Mucosa of rectum (tissue), 2 donors: ENCODE measurements at regions not wholly inside any gene's neighbourhood (a gene's known extent, or its start where the extent isn't known, plus 50 kb on each side); places are given as distances from the start of the nearest gene placed in this dataset.
A peak's percentile ranks its signal among the peaks of the same experiment; 100 is the strongest.

Experiments
- H3K27ac ChIP-seq, 2 donors: one replicate each; pipeline ENCODE4 v1.7.0; 2013; ENCODE audit warnings: inconsistent platforms in 2 of 2, low read depth in 2 of 2, low read length in 2 of 2
- H3K27me3 ChIP-seq, 2 donors: one replicate each; pipeline ENCODE4 v1.7.0; 2013; ENCODE audit warnings: low read length in 2 of 2; ENCODE audit not compliant: control insufficient read depth in 2 of 2, insufficient read depth in 2 of 2
- H3K36me3 ChIP-seq, 2 donors: one replicate each; pipeline ENCODE4 v1.7.0; 2013; ENCODE audit warnings: low read length in 2 of 2; ENCODE audit not compliant: control insufficient read depth in 2 of 2, insufficient read depth in 2 of 2
- H3K4me1 ChIP-seq, 2 donors: one replicate each; pipeline ENCODE4 v1.7.0; 2013; ENCODE audit warnings: low read length in 2 of 2, mild to moderate bottlenecking in 1 of 2; ENCODE audit not compliant: control insufficient read depth in 2 of 2, insufficient read depth in 2 of 2
- H3K4me3 ChIP-seq, 2 donors: one replicate each; pipeline ENCODE4 v1.7.0; 2013; ENCODE audit warnings: low read length in 2 of 2
- H3K9ac ChIP-seq, 2 donors: one replicate each; pipeline ENCODE4 v1.7.0; 2013; ENCODE audit warnings: low read length in 2 of 2, low read depth in 1 of 2, mild to moderate bottlenecking in 1 of 2
- H3K9me3 ChIP-seq, 2 donors: one replicate each; pipeline ENCODE4 v1.7.0; 2013; ENCODE audit warnings: low read length in 2 of 2; ENCODE audit not compliant: control insufficient read depth in 2 of 2
- donor health status: healthy.
- donor health status: Normal muscosa, but diverticular disease.

DNA sequence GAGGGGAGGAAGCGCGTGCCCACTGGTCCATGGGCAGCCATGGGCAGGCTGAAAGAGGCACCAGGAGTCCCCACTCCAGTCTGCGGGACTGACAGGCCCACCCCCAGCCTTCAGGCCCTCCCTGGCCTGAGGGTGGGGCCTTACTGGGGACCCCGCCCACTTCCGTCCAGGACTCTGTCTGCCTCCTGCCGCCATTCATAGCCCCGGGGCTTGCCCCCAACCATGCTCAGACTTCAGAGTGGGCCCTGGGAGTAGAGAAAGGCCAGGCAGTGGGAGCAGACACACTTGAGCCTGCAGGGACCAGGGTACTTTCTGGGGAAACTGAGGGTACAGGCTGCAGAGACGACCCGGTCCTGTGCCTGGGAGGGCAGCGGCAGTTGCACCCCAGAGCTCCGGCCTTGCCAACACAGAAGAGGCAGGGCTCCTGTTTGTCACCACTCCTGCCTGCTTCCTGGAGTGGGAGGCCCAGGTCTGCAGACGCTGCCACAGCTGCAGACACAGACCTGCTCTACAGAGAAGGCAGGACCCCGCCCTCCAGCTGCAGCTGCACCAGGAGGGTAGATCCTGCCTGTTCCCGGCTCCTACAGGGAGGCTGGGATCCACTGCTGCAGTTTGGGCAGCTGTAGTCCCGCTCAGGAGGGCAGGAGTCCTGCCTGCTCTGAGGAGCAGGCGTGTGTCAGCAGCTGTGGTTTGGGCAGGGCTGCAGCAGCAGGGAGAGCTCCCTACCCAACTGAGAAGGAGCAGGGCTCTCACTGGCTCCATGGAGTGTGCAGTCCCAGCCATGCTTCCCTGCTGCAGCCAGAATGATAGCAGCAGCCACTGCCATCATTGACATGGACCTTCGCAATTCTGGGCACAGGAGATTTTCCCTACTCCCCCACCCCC is 387.9 kb upstream of the ANO3 start:
- H3K4me1 ChIP-seq = peaks cover 0 to 2% of the 10 kb centered on the region in 2 donors

DNA sequence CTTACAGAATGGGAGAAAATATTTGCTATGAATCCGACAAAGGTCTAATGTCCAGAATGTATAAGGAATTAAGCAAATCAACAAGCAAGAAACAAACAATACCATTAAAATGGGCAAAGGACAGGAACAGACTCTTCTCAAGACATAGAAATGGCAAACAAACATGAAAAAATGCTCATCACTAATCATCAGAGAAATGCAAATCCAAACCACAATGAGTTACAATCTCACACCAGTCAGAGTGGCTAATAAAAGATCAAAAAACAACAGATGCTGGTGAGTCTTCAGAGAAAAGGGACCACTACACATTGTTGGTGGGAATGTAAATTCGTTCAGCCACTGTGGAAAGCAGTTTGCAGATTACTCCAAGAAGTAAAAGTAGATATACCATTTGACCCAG is 382.0 kb upstream of the ANO3 start:
- Histone ChIP-seq H3K9ac (no peak overlapping the region), H3K9me3 (no peaks in the 10 kb centered on the region), H3K36me3 (no peaks in the 10 kb centered on the region), H3K4me3 (no peak overlapping the region), H3K4me1 (no peaks in the 10 kb centered on the region), H3K27ac (no peak overlapping the region), H3K27me3 (no peaks in the 10 kb centered on the region)

More for the DNA sequence above, 387.9 kb upstream of the ANO3 start:
- no peaks in the 10 kb centered on the region for H3K27me3 ChIP-seq
- H3K9me3 ChIP-seq = no peaks in the 10 kb centered on the region
- no peaks in the 10 kb centered on the region for H3K36me3 ChIP-seq
- H3K9ac ChIP-seq = no peak overlapping the region
- peak overlapping the region; percentile 48 to 49 for H3K4me3 ChIP-seq
- H3K27ac ChIP-seq = no peak overlapping the region

DNA sequence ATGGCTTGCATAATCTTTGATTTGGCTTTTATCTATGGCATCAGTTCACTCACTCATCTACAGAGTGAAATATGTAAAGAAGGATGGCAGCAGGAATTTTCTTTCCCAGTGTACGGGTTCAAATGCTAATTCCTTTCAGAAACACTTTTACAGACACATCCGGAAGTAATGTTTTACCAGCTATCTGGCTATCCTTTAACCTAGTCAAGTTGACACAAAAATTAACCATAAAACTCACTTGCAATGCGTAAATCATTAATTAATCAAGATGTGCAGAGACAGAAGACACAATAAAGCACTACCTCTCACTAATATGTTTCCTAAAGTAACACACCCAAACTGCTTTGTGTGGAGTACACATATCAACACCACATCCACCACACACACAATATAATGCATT is 378.9 kb upstream of the ANO3 start:
- H3K27me3 ChIP-seq = no peaks in the 10 kb centered on the region
- no peak overlapping the region for H3K9ac ChIP-seq
- no peak overlapping the region for H3K4me3 ChIP-seq
- no peaks in the 10 kb centered on the region for H3K4me1 ChIP-seq
- no peak overlapping the region for H3K27ac ChIP-seq
- H3K36me3 ChIP-seq = no peaks in the 10 kb centered on the region
- H3K9me3 ChIP-seq = no peaks in the 10 kb centered on the region

DNA sequence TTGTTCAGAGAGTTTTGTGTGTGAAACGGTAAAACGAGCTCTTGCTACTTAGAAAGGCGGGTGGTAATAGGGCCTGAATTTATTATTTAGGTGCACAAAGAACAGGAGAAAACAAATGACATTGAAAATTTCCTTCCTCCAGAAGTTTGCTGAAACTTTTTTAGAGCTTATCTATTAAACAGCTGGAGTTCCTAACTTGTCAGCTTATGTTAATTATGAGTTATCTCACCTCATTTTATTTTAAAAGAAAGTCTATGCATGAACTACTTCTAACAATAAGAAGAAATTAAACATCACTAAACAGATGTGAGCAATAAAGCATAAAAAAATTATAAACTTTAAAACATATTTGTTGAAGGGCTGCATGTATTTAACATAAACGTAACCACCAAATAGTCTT is 373.9 kb upstream of the ANO3 start:
- Histone ChIP-seq H3K9me3 (no peaks in the 10 kb centered on the region), H3K27ac (no peak overlapping the region)

DNA sequence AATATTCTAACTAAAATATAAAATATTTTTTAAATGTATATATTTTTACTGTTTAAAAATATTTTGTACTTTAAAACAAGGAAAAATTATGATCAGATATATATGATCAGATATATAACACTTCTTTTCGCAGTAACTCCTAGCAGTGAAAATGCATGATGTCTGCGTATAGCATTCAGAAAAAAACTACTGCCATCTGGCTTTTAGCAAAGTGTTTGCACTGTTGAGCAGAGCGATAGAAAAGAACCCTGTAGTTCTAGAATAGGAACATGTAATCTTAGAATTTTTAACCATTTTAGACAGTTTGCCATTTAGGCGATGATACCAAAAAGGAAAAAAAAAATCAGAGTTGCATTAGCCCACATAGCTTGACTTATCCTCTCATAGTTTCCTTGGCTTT is 370.4 kb upstream of the ANO3 start:
- no peak overlapping the region for H3K9ac ChIP-seq

More for the DNA sequence above, 373.9 kb upstream of the ANO3 start:
- Histone ChIP-seq H3K27me3 (no peaks in the 10 kb centered on the region), H3K36me3 (no peaks in the 10 kb centered on the region), H3K9ac (no peak overlapping the region), H3K4me1 (no peaks in the 10 kb centered on the region), H3K4me3 (no peak overlapping the region)

DNA sequence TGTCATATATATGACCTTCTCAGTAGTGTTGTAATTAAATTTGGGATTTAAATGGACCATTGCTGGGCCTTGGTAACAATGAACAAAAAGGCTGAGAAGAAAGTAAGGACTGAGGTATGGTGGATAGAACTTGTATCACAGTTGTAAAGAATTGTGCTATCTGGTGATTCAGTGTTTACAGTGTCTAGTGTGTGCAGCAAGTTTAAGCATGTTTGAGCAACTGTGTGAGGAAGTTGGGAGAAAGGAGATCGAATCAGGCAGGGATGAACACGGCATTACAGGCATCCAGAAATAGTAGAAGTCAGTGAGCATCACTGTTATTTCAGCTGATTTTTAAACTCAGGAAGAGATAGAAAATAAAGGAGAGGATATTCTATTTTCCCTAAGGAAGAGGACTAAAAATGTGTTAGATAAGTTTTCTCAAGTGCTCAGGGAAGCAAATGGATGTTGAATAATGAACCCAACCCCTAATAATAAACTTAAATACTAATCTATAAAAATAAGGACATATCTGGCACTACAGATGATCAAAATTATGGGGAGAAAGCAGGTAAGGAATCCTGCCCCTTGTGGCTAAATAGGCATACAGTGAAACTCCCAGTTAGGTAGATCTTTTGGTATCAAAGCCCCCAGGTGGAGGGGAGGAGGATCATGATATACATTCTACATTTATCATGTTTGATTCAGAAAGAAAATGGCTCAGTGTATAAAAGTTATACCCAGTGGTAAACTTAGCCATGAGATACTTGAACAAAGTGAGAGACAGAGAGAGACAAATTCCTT is 361.0 kb upstream of the ANO3 start:
- no peak overlapping the region for H3K9ac ChIP-seq
- H3K27me3 ChIP-seq = no peaks in the 10 kb centered on the region

More for the DNA sequence above, 370.4 kb upstream of the ANO3 start:
- Histone ChIP-seq H3K27ac (no peak overlapping the region), H3K4me1 (no peaks in the 10 kb centered on the region), H3K4me3 (no peak overlapping the region), H3K36me3 (no peaks in the 10 kb centered on the region), H3K27me3 (no peaks in the 10 kb centered on the region), H3K9me3 (no peaks in the 10 kb centered on the region)

DNA sequence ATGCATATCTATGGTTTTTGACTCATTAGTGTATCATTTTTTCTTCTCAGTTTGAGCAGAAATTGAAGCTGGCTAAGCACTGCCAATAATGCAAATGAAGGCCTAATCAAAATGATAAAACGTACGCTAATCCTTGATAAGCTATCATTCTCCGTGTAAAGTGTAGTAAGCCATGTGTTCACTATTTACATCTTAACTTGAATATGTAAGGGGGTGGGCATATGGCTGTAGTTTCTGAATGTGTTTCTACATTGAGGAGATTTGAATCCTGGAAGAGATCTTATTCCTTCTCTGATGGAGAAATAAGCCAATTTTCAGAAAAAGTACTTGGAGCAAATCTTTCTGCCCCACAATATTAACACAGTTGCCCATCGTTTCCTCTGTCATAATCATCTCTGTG is 351.8 kb upstream of the ANO3 start:
- Histone ChIP-seq H3K4me1 (no peaks in the 10 kb centered on the region), H3K4me3 (no peak overlapping the region), H3K9me3 (no peaks in the 10 kb centered on the region), H3K36me3 (no peaks in the 10 kb centered on the region), H3K9ac (no peak overlapping the region), H3K27me3 (no peaks in the 10 kb centered on the region), H3K27ac (no peak overlapping the region)

More for the DNA sequence above, 361.0 kb upstream of the ANO3 start:
- Histone ChIP-seq H3K27ac (no peak overlapping the region), H3K36me3 (no peaks in the 10 kb centered on the region), H3K9me3 (no peaks in the 10 kb centered on the region), H3K4me1 (no peaks in the 10 kb centered on the region), H3K4me3 (no peak overlapping the region)

DNA sequence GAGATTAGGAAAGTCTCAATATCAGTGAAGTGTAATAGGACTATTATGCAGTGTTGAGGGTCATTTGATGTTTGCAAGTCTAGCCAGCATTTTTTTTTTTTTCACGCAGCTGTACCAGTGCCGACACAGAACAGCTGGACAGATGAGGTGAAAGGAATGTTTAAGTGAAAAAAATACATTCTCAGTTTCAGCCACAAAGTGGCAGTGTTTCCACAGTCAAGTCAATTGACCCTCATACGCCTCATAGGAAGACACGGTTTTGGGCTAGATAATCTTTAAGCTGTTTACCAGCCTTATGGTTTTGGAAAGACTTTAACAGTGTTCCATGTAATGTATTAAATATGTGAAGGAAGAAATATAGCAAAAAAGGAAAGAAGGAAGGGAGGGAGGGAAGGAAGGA is 349.9 kb upstream of the ANO3 start:
- no peaks in the 10 kb centered on the region for H3K4me1 ChIP-seq
- no peak overlapping the region for H3K27ac ChIP-seq
- no peak overlapping the region for H3K4me3 ChIP-seq
- no peak overlapping the region for H3K9ac ChIP-seq
- H3K27me3 ChIP-seq = no peaks in the 10 kb centered on the region
- H3K9me3 ChIP-seq = no peaks in the 10 kb centered on the region
- no peaks in the 10 kb centered on the region for H3K36me3 ChIP-seq

DNA sequence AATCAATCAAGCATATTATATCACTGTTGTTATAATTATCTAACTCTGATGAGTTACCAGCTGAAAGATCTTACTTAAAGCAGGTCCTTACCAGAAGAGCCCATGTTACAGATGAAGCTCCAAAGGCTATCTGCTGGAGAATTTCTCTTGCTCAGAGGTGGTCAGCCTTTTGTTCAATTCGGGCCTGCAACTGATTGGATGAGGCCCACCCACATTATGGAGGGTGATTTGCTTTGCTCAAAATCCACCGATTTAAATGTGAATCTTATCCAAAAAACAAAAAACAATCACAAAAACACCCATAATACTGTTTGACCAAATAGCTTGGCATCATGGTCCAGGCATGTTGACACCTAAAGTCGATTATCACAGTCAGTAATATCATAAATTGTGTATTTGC is 348.6 kb upstream of the ANO3 start:
- Histone ChIP-seq H3K27ac (no peak overlapping the region), H3K9ac (no peak overlapping the region), H3K4me3 (no peak overlapping the region), H3K27me3 (no peaks in the 10 kb centered on the region), H3K9me3 (no peaks in the 10 kb centered on the region), H3K4me1 (no peaks in the 10 kb centered on the region), H3K36me3 (no peaks in the 10 kb centered on the region)

DNA sequence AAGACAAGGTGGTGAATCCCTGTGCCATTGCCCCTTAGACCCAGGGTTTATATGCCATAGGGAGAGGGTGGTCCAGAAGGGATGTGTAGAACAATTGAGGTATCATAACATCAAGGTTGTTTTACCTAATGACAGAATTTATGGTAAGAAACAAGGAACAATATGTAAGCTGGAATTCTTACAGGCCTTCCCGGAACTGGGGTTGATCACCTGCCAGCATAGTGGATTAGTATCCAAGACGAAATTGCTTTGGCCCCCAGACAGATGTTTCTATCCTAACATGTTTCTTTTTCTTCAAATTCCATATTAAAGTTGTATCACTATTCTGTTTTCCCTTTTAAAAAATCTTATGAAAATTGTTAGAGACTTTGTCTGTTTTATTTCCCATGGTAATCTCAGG is 343.8 kb upstream of the ANO3 start:
- no peaks in the 10 kb centered on the region for H3K4me1 ChIP-seq
- no peaks in the 10 kb centered on the region for H3K27me3 ChIP-seq
- H3K4me3 ChIP-seq = no peak overlapping the region
- H3K36me3 ChIP-seq = no peaks in the 10 kb centered on the region
- H3K9me3 ChIP-seq = no peaks in the 10 kb centered on the region
- no peak overlapping the region for H3K27ac ChIP-seq
- no peak overlapping the region for H3K9ac ChIP-seq
